HCT116 (cell line): ENCODE measurements at regions not wholly inside any gene's neighbourhood (a gene's known extent, or its start where the extent isn't known, plus 50 kb on each side); places are given as distances from the start of the nearest gene placed in this dataset.

Experiments used
- ATAC-seq: fragments of 200-7000 bp; cut with Tn5 transposase; 2 replicates; pipeline ENCODE4 v1.9.1; 2020; ENCODE audit warnings: mild to moderate bottlenecking, moderate library complexity
- BruUV-seq: library from RNA; stranded (reverse); fragments of 400-500 nt; replicated peaks from 2 replicates; lab custom pipeline; 2021; lab: Mats Ljungman, UMichigan
- CTCF ChIA-PET: fragments of 300-600 bp; sonication (Branson Sonifier 250); formaldehyde crosslinking; loops from one replicate; lab custom pipeline; 2021; ENCODE audit warnings: antibody characterized with exemption; lab: Charles Lee
- POLR2A ChIA-PET: fragments of 300-600, 350-600 bp; sonication (Branson Sonifier 250); formaldehyde crosslinking; loops from one replicate; lab custom pipeline; 2021; ENCODE audit warnings: antibody characterized with exemption; lab: Charles Lee
- RAD21 ChIA-PET, 2 experiments: fragments of 300-600 bp; sonication (Branson Sonifier 250); formaldehyde crosslinking; loops; one replicate each; lab custom pipeline; 2023; ENCODE audit warnings: low total read pairs in 2 of 2; ENCODE audit not compliant: uncharacterized antibody in 2 of 2, unreplicated experiment in 2 of 2, low non-redundant PET in 1 of 2; lab: Charles Lee
- DNase-seq: peaks from one replicate; pipeline ENCODE4 v3.0.0-alpha.2; 2010; ENCODE audit warnings: low read depth, low spot score
- H2AFZ ChIP-seq: fragments of 200-600 bp; shearing (Covaris generic), sonication (generic); 2 replicates; pipeline ENCODE4 v1.6.1; 2017; ENCODE audit warnings: low read depth, mixed run types, mixed read lengths, antibody characterized with exemption, low read length; ENCODE audit not compliant: poor library complexity, severe bottlenecking
- H3K27ac ChIP-seq: 2 replicates; pipeline ENCODE4 v1.5.1; 2012; ENCODE audit warnings: low read depth, low read length
- H3K27me3 ChIP-seq: fragments of 200-600 bp; sonication (generic); 2 replicates; pipeline ENCODE4 v1.6.1; 2016; ENCODE audit warnings: mixed run types, low read length, mixed read lengths; ENCODE audit not compliant: insufficient read depth
- H3K36me3 ChIP-seq, 2 experiments: fragments of 200-500 bp in 1 of 2; fragments of 200-600 bp in 1 of 2; sonication (Bioruptor generic) in 1 of 2; sonication (generic) in 1 of 2; 2 replicates each; pipeline versions ENCODE4 v1.5.1 to v1.6.1; 2014 to 2016; ENCODE audit warnings: low read length in 2 of 2, inconsistent platforms in 1 of 2, mixed read lengths in 1 of 2, mixed run types in 1 of 2; ENCODE audit not compliant: insufficient read depth in 2 of 2, control insufficient read depth in 1 of 2
- H3K4me1 ChIP-seq, 2 experiments: fragments of 200-600 bp in 1 of 2; sonication (generic) in 1 of 2; 2 replicates each; pipeline versions ENCODE4 v1.5.1 to v1.6.1; 2012 to 2017; ENCODE audit warnings: low read length in 2 of 2, inconsistent platforms in 1 of 2, mild to moderate bottlenecking in 1 of 2, mixed read lengths in 1 of 2, mixed run types in 1 of 2, moderate library complexity in 1 of 2; ENCODE audit not compliant: insufficient read depth in 2 of 2, control insufficient read depth in 1 of 2
- H3K4me2 ChIP-seq: fragments of 200-600 bp; sonication (generic); 2 replicates; pipeline ENCODE4 v1.6.1; 2017; ENCODE audit warnings: mixed run types, low read length, mixed read lengths
- H3K4me3 ChIP-seq, 2 experiments: fragments of 200-600 bp in 1 of 2; sonication (generic) in 1 of 2; replicated peaks in 1 of 2; 2 replicates each; pipeline ENCODE4 v1.5.1; 2011 to 2016; ENCODE audit warnings: low read length in 2 of 2, control low read depth in 1 of 2, low read depth in 1 of 2, mild to moderate bottlenecking in 1 of 2, mixed read lengths in 1 of 2, mixed run types in 1 of 2
- H3K79me2 ChIP-seq: fragments of 200-600 bp; sonication (generic); 2 replicates; pipeline ENCODE4 v1.6.1; 2017; ENCODE audit warnings: mild to moderate bottlenecking, mixed run types, low read length, moderate library complexity, mixed read lengths; ENCODE audit not compliant: insufficient read depth
- H3K9ac ChIP-seq: fragments of 200-600 bp; sonication (generic); 2 replicates; pipeline ENCODE4 v1.6.1; 2016; ENCODE audit warnings: low read length, mixed read lengths
- H3K9me2 ChIP-seq: fragments of 200-600 bp; sonication (generic), shearing (Covaris generic); 2 replicates; pipeline ENCODE4 v1.6.1; 2017; ENCODE audit warnings: mixed run types, mild to moderate bottlenecking, moderate library complexity; ENCODE audit not compliant: insufficient read depth
- H3K9me3 ChIP-seq, 2 experiments: fragments of 200-500 bp in 1 of 2; fragments of 200-600 bp in 1 of 2; sonication (Bioruptor generic) in 1 of 2; sonication (generic) in 1 of 2; 2 replicates each; pipeline ENCODE4 v1.6.1; 2014 to 2017; ENCODE audit warnings: low read length in 2 of 2, mixed read lengths in 2 of 2, inconsistent platforms in 1 of 2, low read depth in 1 of 2, mild to moderate bottlenecking in 1 of 2, mixed run types in 1 of 2, moderate library complexity in 1 of 2; ENCODE audit not compliant: control insufficient read depth in 1 of 2, insufficient read depth in 1 of 2
- H4K20me1 ChIP-seq: fragments of 200-600 bp; sonication (generic), shearing (Covaris generic); 2 replicates; pipeline ENCODE4 v1.6.1; 2017; ENCODE audit warnings: mixed run types, mild to moderate bottlenecking, moderate library complexity; ENCODE audit not compliant: insufficient read depth
- CBX3 ChIP-seq: IDR thresholded peaks from 2 replicates; pipeline ENCODE4 v1.6.1; 2012; ENCODE audit warnings: low read depth
- CEBPB ChIP-seq: IDR thresholded peaks from 2 replicates; pipeline ENCODE4 v1.6.1; 2012; ENCODE audit warnings: low read depth
- ELF1 ChIP-seq: IDR thresholded peaks from 2 replicates; pipeline ENCODE4 v1.6.1; 2012; ENCODE audit warnings: low read depth, borderline replicate concordance
- EZH2 ChIP-seq: fragments of 200-600 bp; sonication (generic); IDR thresholded peaks from 2 replicates; pipeline ENCODE4 v1.6.1; 2017; ENCODE audit warnings: antibody characterized with exemption, mixed run types
- EZH2phosphoT487 ChIP-seq: fragments of 200-600 bp; IDR thresholded peaks from 2 replicates; pipeline ENCODE4 v1.6.1; 2018; ENCODE audit warnings: antibody characterized with exemption, borderline replicate concordance
- FOSL1 ChIP-seq: IDR thresholded peaks from 2 replicates; pipeline ENCODE4 v1.6.1; 2012; ENCODE audit warnings: low read depth
- JUND ChIP-seq: IDR thresholded peaks from 2 replicates; pipeline ENCODE4 v1.6.1; 2012
- POLR2AphosphoS5 ChIP-seq: IDR thresholded peaks from 2 replicates; pipeline ENCODE4 v1.6.1; 2011; ENCODE audit warnings: mild to moderate bottlenecking, low read depth, low read length, moderate library complexity
- RAD21 ChIP-seq: IDR thresholded peaks from 2 replicates; pipeline ENCODE4 v1.6.1; 2012; ENCODE audit warnings: low read depth, mild to moderate bottlenecking
- SP1 ChIP-seq: IDR thresholded peaks from 2 replicates; pipeline ENCODE4 v1.6.1; 2012; ENCODE audit warnings: low read depth
- SRF ChIP-seq: IDR thresholded peaks from 2 replicates; pipeline ENCODE4 v1.6.1; 2012; ENCODE audit warnings: low read depth
- YY1 ChIP-seq: IDR thresholded peaks from 2 replicates; pipeline ENCODE4 v1.6.1; 2011; ENCODE audit warnings: low read length, low read depth, moderate library complexity, mild to moderate bottlenecking; ENCODE audit not compliant: insufficient replicate concordance; ENCODE audit errors: extremely low read depth
- ZFX ChIP-seq: fragments of 450-650 bp; IDR thresholded peaks from 2 replicates; pipeline ENCODE4 v1.6.1; 2017
- intact Hi-C: fragments of 100-400 bp; cut with micrococcal nuclease; formaldehyde crosslinking; loops from 2 replicates; pipeline ENCODE4 v1.10.0; 2022
- TF ChIP-seq, protein P1 (sequence below): IDR thresholded peaks from 2 replicates; pipeline ENCODE4 v1.6.1; 2012
- TF ChIP-seq, protein P2 (sequence below): IDR thresholded peaks from 2 replicates; pipeline ENCODE4 v1.6.1; 2012
- TF ChIP-seq, protein P3 (sequence below), 3 experiments: fragments of 200-600 bp in 1 of 3; sonication (generic) in 1 of 3; IDR thresholded peaks in 2 of 3; conservative IDR thresholded peaks in 1 of 3; 2 replicates each; pipeline ENCODE4 v1.5.1; 2012 to 2017; ENCODE audit warnings: low read depth in 2 of 3, low read length in 2 of 3, antibody characterized with exemption in 1 of 3, borderline replicate concordance in 1 of 3, control low read depth in 1 of 3, mild to moderate bottlenecking in 1 of 3, mixed read lengths in 1 of 3, mixed run types in 1 of 3, moderate library complexity in 1 of 3; ENCODE audit not compliant: insufficient read depth in 1 of 3

DNA sequence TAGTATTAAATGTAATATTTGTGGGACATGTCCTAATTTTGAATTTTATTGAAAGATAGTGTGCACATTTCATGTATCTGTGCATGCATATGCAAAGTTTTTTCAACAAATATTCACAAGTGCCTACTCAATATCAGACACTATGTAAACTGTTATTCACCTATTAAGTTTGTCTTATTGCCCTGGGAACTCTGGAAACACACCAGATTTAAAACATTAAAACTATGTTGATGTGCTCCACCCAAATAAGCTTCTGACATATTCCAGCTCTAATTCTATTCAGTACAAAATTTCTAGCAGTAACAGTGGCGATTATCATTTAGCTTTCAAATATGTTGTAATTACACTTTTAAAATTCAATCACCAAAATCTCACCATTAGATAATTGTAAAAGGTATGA, 183.1 kb upstream of the TTC29 start:
- H3K9ac ChIP-seq = no peak overlapping the region
- no peak overlapping the region for H3K27ac ChIP-seq
- H2AFZ ChIP-seq = no peak overlapping the region
- ChIA-PET RAD21 (no interaction called here), CTCF (no interaction called here), POLR2A (interaction anchor here (1.4 kb wide), 1 partner anchor 11 kb away, joined by 3 read pairs; no protein-coding TSS in a partner anchor)
- no peak overlapping the region for H3K4me3 ChIP-seq
- TF ChIP-seq EZH2 = no peak
- TF ChIP-seq ZFX = no peak
- TF ChIP-seq YY1 = no peak
- intact Hi-C loops = no loop called here
- H3K36me3 ChIP-seq = no peaks in the 10 kb centered on the region
- no peak overlapping the region for H3K4me2 ChIP-seq
- no peaks in the 10 kb centered on the region for H3K9me2 ChIP-seq
- H3K79me2 ChIP-seq = no peaks in the 10 kb centered on the region
- H4K20me1 ChIP-seq = no peaks in the 10 kb centered on the region
- no peaks in the 10 kb centered on the region for H3K9me3 ChIP-seq
- DNase-seq (no peak), ATAC-seq (no peak)
- BruUV-seq = no TSS peak
- no peaks in the 10 kb centered on the region for H3K27me3 ChIP-seq
- H3K4me1 ChIP-seq = no peaks in the 10 kb centered on the region

DNA sequence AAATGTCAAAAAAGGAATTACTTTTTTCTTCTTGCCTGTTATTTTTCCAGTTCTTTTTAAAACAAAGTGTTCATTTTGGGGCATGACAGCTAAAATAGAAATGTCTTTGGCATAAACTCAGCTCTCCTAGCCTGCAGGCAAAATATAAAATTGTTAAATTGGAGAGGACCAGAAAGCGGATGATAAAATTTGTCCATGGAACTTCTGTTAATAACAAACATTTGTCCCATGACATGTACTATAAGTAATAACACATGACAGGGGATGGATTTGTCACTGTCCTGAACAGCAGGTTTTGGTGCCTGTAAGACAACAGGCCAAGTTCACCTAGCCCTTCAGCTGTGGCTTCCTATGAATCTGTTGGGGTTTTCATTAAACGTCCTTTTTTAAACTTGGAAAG, 184.0 kb upstream of the TTC29 start:
- no peaks in the 10 kb centered on the region for H3K9me2 ChIP-seq
- no peaks in the 10 kb centered on the region for H4K20me1 ChIP-seq
- H2AFZ ChIP-seq = no peak overlapping the region
- no peaks in the 10 kb centered on the region for H3K4me1 ChIP-seq
- no peaks in the 10 kb centered on the region for H3K36me3 ChIP-seq
- no peak for TF ChIP-seq SP1
- TF ChIP-seq, protein P1, sequence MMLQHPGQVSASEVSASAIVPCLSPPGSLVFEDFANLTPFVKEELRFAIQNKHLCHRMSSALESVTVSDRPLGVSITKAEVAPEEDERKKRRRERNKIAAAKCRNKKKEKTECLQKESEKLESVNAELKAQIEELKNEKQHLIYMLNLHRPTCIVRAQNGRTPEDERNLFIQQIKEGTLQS = no peak
- no peak for TF ChIP-seq RAD21
- TF ChIP-seq ZFX = no peak
- no peak for TF ChIP-seq ELF1
- TF ChIP-seq CEBPB = no peak
- TF ChIP-seq, protein P2, sequence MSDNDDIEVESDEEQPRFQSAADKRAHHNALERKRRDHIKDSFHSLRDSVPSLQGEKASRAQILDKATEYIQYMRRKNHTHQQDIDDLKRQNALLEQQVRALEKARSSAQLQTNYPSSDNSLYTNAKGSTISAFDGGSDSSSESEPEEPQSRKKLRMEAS = no peak
- TF ChIP-seq YY1 = no peak
- TF ChIP-seq POLR2AphosphoS5 = no peak
- no peak for TF ChIP-seq EZH2phosphoT487
- no peak for TF ChIP-seq CBX3
- TF ChIP-seq FOSL1 = no peak
- TF ChIP-seq, protein P3, sequence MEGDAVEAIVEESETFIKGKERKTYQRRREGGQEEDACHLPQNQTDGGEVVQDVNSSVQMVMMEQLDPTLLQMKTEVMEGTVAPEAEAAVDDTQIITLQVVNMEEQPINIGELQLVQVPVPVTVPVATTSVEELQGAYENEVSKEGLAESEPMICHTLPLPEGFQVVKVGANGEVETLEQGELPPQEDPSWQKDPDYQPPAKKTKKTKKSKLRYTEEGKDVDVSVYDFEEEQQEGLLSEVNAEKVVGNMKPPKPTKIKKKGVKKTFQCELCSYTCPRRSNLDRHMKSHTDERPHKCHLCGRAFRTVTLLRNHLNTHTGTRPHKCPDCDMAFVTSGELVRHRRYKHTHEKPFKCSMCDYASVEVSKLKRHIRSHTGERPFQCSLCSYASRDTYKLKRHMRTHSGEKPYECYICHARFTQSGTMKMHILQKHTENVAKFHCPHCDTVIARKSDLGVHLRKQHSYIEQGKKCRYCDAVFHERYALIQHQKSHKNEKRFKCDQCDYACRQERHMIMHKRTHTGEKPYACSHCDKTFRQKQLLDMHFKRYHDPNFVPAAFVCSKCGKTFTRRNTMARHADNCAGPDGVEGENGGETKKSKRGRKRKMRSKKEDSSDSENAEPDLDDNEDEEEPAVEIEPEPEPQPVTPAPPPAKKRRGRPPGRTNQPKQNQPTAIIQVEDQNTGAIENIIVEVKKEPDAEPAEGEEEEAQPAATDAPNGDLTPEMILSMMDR (IDR thresholded peaks at IDR 0.05 in 2 of 3, conservative IDR thresholded peaks at IDR 0.05 in 1 of 3; ENCODE audit: borderline replicate concordance in 1 of 3, insufficient read depth in 1 of 3, low read depth in 2 of 3, low read length in 2 of 3) = no peak
- no peak for TF ChIP-seq JUND
- no peak for TF ChIP-seq SRF
- no peak for TF ChIP-seq EZH2
- TF ChIP-seq, all 23 proteins: peak for 0
- CTCF ChIA-PET = no interaction called here
- no peak for ATAC-seq
- Histone ChIP-seq H3K9ac (no peak overlapping the region), H3K79me2 (no peaks in the 10 kb centered on the region), H3K4me2 (no peak overlapping the region), H3K27me3 (no peaks in the 10 kb centered on the region), H3K27ac (no peak overlapping the region), H3K9me3 (no peaks in the 10 kb centered on the region), H3K4me3 (no peak overlapping the region)
- no TSS peak for BruUV-seq
- POLR2A ChIA-PET = interaction anchor here (1.4 kb wide), 1 partner anchor 10 kb away, joined by 3 read pairs; no protein-coding TSS in a partner anchor
- RAD21 ChIA-PET = no interaction called here
- no peak for DNase-seq
- intact Hi-C loops = no loop called here
